ENCODE measurements at regions not wholly inside any gene's neighbourhood (a gene's known extent, or its start where the extent isn't known, plus 50 kb on each side); places are given as distances from the start of the nearest gene placed in this dataset.

GRCh38 chr3:148106062-148106461 lies 591.6 kb upstream of the AGTR1 start:
- TF ChIP-seq, protein P1, sequence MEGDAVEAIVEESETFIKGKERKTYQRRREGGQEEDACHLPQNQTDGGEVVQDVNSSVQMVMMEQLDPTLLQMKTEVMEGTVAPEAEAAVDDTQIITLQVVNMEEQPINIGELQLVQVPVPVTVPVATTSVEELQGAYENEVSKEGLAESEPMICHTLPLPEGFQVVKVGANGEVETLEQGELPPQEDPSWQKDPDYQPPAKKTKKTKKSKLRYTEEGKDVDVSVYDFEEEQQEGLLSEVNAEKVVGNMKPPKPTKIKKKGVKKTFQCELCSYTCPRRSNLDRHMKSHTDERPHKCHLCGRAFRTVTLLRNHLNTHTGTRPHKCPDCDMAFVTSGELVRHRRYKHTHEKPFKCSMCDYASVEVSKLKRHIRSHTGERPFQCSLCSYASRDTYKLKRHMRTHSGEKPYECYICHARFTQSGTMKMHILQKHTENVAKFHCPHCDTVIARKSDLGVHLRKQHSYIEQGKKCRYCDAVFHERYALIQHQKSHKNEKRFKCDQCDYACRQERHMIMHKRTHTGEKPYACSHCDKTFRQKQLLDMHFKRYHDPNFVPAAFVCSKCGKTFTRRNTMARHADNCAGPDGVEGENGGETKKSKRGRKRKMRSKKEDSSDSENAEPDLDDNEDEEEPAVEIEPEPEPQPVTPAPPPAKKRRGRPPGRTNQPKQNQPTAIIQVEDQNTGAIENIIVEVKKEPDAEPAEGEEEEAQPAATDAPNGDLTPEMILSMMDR (IDR thresholded peaks at IDR 0.05; ENCODE audit: insufficient read depth, low read depth, low read length) = no peak
- no peak for TF ChIP-seq EZH2 (IDR thresholded peaks at IDR 0.05; ENCODE audit: insufficient read depth, low read length)
